H1 (cell line): ENCODE measurements at regions not wholly inside any gene's neighbourhood (a gene's known extent, or its start where the extent isn't known, plus 50 kb on each side); places are given as distances from the start of the nearest gene placed in this dataset.

Experiments
- CTCF ChIA-PET: fragments of 300-600 bp; sonication (Branson Sonifier 250); formaldehyde crosslinking; loops from one replicate; lab custom pipeline; 2021; ENCODE audit not compliant: partially characterized antibody; lab: Charles Lee
- POLR2A ChIA-PET: fragments of 300-600 bp; sonication (Branson Sonifier 250); formaldehyde crosslinking; loops from one replicate; lab custom pipeline; 2021; ENCODE audit warnings: inconsistent platforms; ENCODE audit not compliant: partially characterized antibody; lab: Charles Lee
- DNase-seq, 2 experiments: peaks; one replicate each; pipeline versions ENCODE4 v3.0.0 to v3.0.0-alpha.2; 2010 to 2022; ENCODE audit warnings: low spot score in 2 of 2, low read depth in 1 of 2, mixed read lengths in 1 of 2
- FAIRE-seq: peaks from 2 replicates; lab custom pipeline; 2011; peaks lifted over from hg19 to GRCh38; lab: Jason Lieb, UNC
- H2AFZ ChIP-seq: 2 replicates; pipeline ENCODE4 v1.8.1; 2012; ENCODE audit warnings: low read length, inconsistent platforms
- H2AK5ac ChIP-seq: 2 replicates; pipeline ENCODE4 v1.6.1; 2013; ENCODE audit warnings: low read depth, low read length
- H2BK120ac ChIP-seq: replicated peaks from 2 replicates; pipeline ENCODE3; 2013; ENCODE audit warnings: low read depth, low read length, inconsistent platforms
- H2BK12ac ChIP-seq: 2 replicates; pipeline ENCODE4 v1.6.1; 2013; ENCODE audit warnings: low read depth, low read length
- H2BK15ac ChIP-seq: 2 replicates; pipeline ENCODE4 v1.6.1; 2013; ENCODE audit warnings: low read length
- H2BK20ac ChIP-seq: 2 replicates; pipeline ENCODE4 v1.6.1; 2013; ENCODE audit warnings: low read length
- H2BK5ac ChIP-seq: 2 replicates; pipeline ENCODE4 v1.6.1; 2013; ENCODE audit warnings: low read depth, low read length
- H3K14ac ChIP-seq: 2 replicates; pipeline ENCODE4 v1.6.1; 2013; ENCODE audit warnings: inconsistent platforms; ENCODE audit not compliant: insufficient read length
- H3K18ac ChIP-seq: 2 replicates; pipeline ENCODE4 v1.6.1; 2013; ENCODE audit warnings: low read length; ENCODE audit errors: extremely low read depth
- H3K23ac ChIP-seq: 2 replicates; pipeline ENCODE4 v1.6.1; 2013; ENCODE audit warnings: inconsistent platforms; ENCODE audit not compliant: insufficient read length
- H3K23me2 ChIP-seq: 2 replicates; pipeline ENCODE4 v1.6.1; 2013; ENCODE audit warnings: low read depth, low read length
- H3K27ac ChIP-seq: 2 replicates; pipeline ENCODE4 v1.6.1; 2011; ENCODE audit warnings: low read depth, low read length, inconsistent platforms
- H3K27me3 ChIP-seq, 4 experiments: replicated peaks in 1 of 4; 1 replicate in 1 of 4; 2 replicates in 3 of 4; pipeline versions ENCODE4 v1.6.1 to v1.8.1; 2011 to 2013; ENCODE audit warnings: low read length in 3 of 4, mild to moderate bottlenecking in 3 of 4, inconsistent platforms in 2 of 4, mixed read lengths in 2 of 4, moderate library complexity in 1 of 4; ENCODE audit not compliant: control insufficient read depth in 3 of 4, insufficient read depth in 3 of 4; ENCODE audit errors: extremely low read depth in 1 of 4
- H3K36me3 ChIP-seq, 4 experiments: 2 replicates each; pipeline versions ENCODE4 v1.6.1 to v1.8.1; 2011 to 2013; ENCODE audit warnings: mild to moderate bottlenecking in 4 of 4, low read length in 3 of 4, moderate library complexity in 2 of 4, control low read depth in 1 of 4, inconsistent platforms in 1 of 4; ENCODE audit not compliant: insufficient read depth in 4 of 4, control insufficient read depth in 2 of 4
- H3K4ac ChIP-seq: replicated peaks from 2 replicates; pipeline ENCODE3; 2013; ENCODE audit warnings: low read length, low read depth, mixed read lengths, inconsistent platforms; ENCODE audit not compliant: insufficient read length
- H3K4me1 ChIP-seq, 4 experiments: replicated peaks in 1 of 4; 1 replicate in 1 of 4; 2 replicates in 3 of 4; pipeline versions ENCODE4 v1.6.1 to v1.8.1; 2011 to 2013; ENCODE audit warnings: low read length in 3 of 4, inconsistent platforms in 2 of 4, mixed read lengths in 1 of 4; ENCODE audit not compliant: insufficient read depth in 4 of 4, control insufficient read depth in 3 of 4
- H3K4me2 ChIP-seq, 2 experiments: 2 replicates each; pipeline versions ENCODE4 v1.6.1 to v1.8.1; 2011 to 2013; ENCODE audit warnings: low read depth in 2 of 2, low read length in 2 of 2, control low read depth in 1 of 2, inconsistent platforms in 1 of 2, mild to moderate bottlenecking in 1 of 2; ENCODE audit not compliant: insufficient read depth in 1 of 2
- H3K4me3 ChIP-seq, 4 experiments: fragments of 200-600, 300-600 bp in 1 of 4; sonication (generic), shearing (Covaris generic), sonication (Bioruptor Twin) in 1 of 4; 2 replicates each; pipeline versions ENCODE4 v1.5.1 to v1.8.1; 2011 to 2016; ENCODE audit warnings: low read length in 4 of 4, low read depth in 3 of 4, control low read depth in 2 of 4, inconsistent platforms in 2 of 4, mild to moderate bottlenecking in 2 of 4, mixed read lengths in 1 of 4, moderate library complexity in 1 of 4; ENCODE audit not compliant: insufficient read depth in 2 of 4; ENCODE audit errors: extremely low read depth in 1 of 4
- H3K56ac ChIP-seq: replicated peaks from 2 replicates; pipeline ENCODE3; 2013; ENCODE audit warnings: low read depth, mild to moderate bottlenecking, mixed read lengths, low read length, inconsistent platforms; ENCODE audit not compliant: insufficient read length
- H3K79me1 ChIP-seq: 2 replicates; pipeline ENCODE4 v1.6.1; 2013; ENCODE audit warnings: low read depth, low read length, control low read depth
- H3K79me2 ChIP-seq, 2 experiments: 2 replicates each; pipeline versions ENCODE4 v1.6.1 to v1.8.1; 2012 to 2013; ENCODE audit warnings: low read length in 2 of 2, mild to moderate bottlenecking in 2 of 2, inconsistent platforms in 1 of 2; ENCODE audit not compliant: insufficient read depth in 2 of 2, control insufficient read depth in 1 of 2
- H3K9ac ChIP-seq, 4 experiments: replicated peaks in 1 of 4; 1 replicate in 1 of 4; 2 replicates in 3 of 4; pipeline versions ENCODE4 v1.6.1 to v1.8.1; 2011 to 2013; ENCODE audit warnings: low read depth in 3 of 4, low read length in 3 of 4, control low read depth in 2 of 4, mild to moderate bottlenecking in 2 of 4, moderate library complexity in 2 of 4, inconsistent platforms in 1 of 4; ENCODE audit errors: extremely low read depth in 1 of 4
- H3K9me3 ChIP-seq, 2 experiments: 2 replicates each; pipeline versions ENCODE4 v1.6.1 to v1.8.1; 2012 to 2013; ENCODE audit warnings: mild to moderate bottlenecking in 2 of 2, moderate library complexity in 2 of 2, control low read depth in 1 of 2, inconsistent platforms in 1 of 2, low read depth in 1 of 2, low read length in 1 of 2, mixed read lengths in 1 of 2; ENCODE audit not compliant: insufficient read depth in 2 of 2
- H4K20me1 ChIP-seq, 2 experiments: replicated peaks in 1 of 2; 2 replicates each; pipeline versions ENCODE3 to v1.8.1; 2011 to 2013; ENCODE audit warnings: inconsistent platforms in 2 of 2, low read length in 2 of 2, mild to moderate bottlenecking in 1 of 2; ENCODE audit not compliant: insufficient read depth in 2 of 2, control insufficient read depth in 1 of 2
- H4K5ac ChIP-seq: 2 replicates; pipeline ENCODE4 v1.6.1; 2013; ENCODE audit warnings: low read length, low read depth, mixed read lengths, inconsistent platforms; ENCODE audit not compliant: insufficient read length
- H4K8ac ChIP-seq: 2 replicates; pipeline ENCODE4 v1.8.0; 2013; ENCODE audit warnings: mild to moderate bottlenecking, moderate library complexity, low read length, inconsistent platforms; ENCODE audit not compliant: insufficient read depth; ENCODE audit errors: extremely low read depth
- H4K91ac ChIP-seq: replicated peaks from 2 replicates; pipeline ENCODE3; 2013; ENCODE audit warnings: low read length, mixed read lengths, inconsistent platforms; ENCODE audit not compliant: insufficient read length
- CHD2 ChIP-seq: IDR thresholded peaks from 2 replicates; pipeline ENCODE4 v1.6.1; 2012; ENCODE audit warnings: low read length, improper control_type of control experiment
- POU5F1 ChIP-seq: IDR thresholded peaks from 2 replicates; pipeline ENCODE4 v1.6.1; 2011; ENCODE audit warnings: low read depth, mild to moderate bottlenecking, low read length, moderate library complexity
- RFX5 ChIP-seq: IDR thresholded peaks from 2 replicates; pipeline ENCODE4 v1.6.1; 2011; ENCODE audit warnings: low read depth, low read length, improper control_type of control experiment, borderline replicate concordance
- RNF2 ChIP-seq: fragments of 200-900, 300-1000 bp; sonication (generic); IDR thresholded peaks from 2 replicates; pipeline ENCODE4 v1.7.1; 2016; ENCODE audit warnings: borderline replicate concordance, low read depth, mild to moderate bottlenecking, antibody characterized with exemption, low read length; ENCODE audit not compliant: poor library complexity, severe bottlenecking; ENCODE audit errors: missing control alignments
- SAP30 ChIP-seq: fragments of 300-600 bp; sonication (generic); IDR thresholded peaks from 2 replicates; pipeline ENCODE4 v1.7.1; 2012; ENCODE audit warnings: low read length, moderate library complexity, mild to moderate bottlenecking, inconsistent platforms; ENCODE audit not compliant: insufficient read depth, insufficient replicate concordance
- TAF7 ChIP-seq: optimal IDR thresholded peaks from 2 replicates; pipeline ENCODE3; 2011; ENCODE audit warnings: low read depth, mild to moderate bottlenecking, inconsistent platforms, low read length, moderate library complexity, borderline replicate concordance
- YY1 ChIP-seq: IDR thresholded peaks from 2 replicates; pipeline ENCODE4 v1.6.1; 2011; ENCODE audit warnings: low read depth, mild to moderate bottlenecking, low read length
- WGBS, 2 experiments: shearing (Covaris generic) in 1 of 2; methylation state at CpG; one replicate each; pipeline versions ENCODE4 v1.1.6 to v1.1.7; 2013 to 2015; ENCODE audit warnings: low lambda C conversion rate in 2 of 2, mixed read lengths in 2 of 2, inconsistent platforms in 1 of 2, low coverage in 1 of 2, missing lambda C conversion rate in 1 of 2; ENCODE audit not compliant: insufficient replicate concordance in 2 of 2, insufficient coverage in 1 of 2, insufficient read length in 1 of 2; ENCODE audit errors: extremely low coverage in 1 of 2, missing lambda C conversion rate in 1 of 2; 5-methylcytosine and 5-hydroxymethylcytosine counted together

DNA sequence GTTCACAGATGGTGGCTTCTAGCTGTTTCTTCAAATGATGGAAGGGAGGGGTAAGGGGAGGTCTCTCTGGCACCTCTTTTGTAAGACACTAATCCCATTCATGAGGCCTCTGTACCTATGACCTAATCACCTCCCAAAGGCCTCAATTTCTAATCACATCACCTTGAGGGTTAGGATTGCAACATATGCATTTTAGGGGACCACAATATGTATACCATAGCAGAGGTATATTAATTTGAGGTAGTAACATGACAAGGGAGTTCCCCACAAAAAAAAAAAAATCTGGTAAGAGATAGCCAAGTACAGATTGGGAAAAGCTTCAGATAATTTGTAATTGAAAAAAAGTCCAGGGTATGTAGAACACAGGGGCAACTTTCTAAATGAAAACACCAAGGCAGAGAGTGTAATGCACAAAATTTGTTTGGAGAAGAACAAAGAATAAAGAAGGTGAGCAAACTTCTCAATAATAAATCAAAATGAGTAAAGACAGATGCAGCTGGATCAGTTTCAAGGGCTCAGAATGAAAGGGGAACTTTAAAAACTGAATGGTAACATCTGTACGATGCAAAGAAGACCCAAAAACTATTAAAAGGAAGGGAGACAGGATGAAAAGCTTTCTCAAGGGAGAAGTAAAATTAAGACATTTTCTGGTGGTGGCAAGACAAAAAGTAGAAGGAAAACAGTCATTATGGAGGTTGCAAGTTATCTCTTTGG, 125.5 kb upstream of the DCN start:
- Histone ChIP-seq H3K4ac (no peak overlapping the region), H3K56ac (no peak overlapping the region), H3K9me3 (0 out of 4 replicates have a peak, but pooled peaks cover 0 to 3% of the 10 kb centered on the region in 2 experiments), H2BK120ac (no peak overlapping the region), H3K36me3 (no peaks in the 10 kb centered on the region), H3K27me3 (no peaks in the 10 kb centered on the region; a peak in 1 of 7 replicates), H2BK20ac (no peak overlapping the region), H3K79me2 (no peaks in the 10 kb centered on the region), H4K8ac (no peak overlapping the region), H4K5ac (no peak overlapping the region), H3K18ac (no peak overlapping the region), H3K4me3 (no peak overlapping the region), H2AFZ (no peak overlapping the region), H3K14ac (no peak overlapping the region), H3K79me1 (no peaks in the 10 kb centered on the region), H3K23ac (no peak overlapping the region), H3K4me2 (no peak overlapping the region), H2BK15ac (no peak overlapping the region), H2BK5ac (no peak overlapping the region), H3K27ac (no peak overlapping the region), H3K23me2 (no peaks in the 10 kb centered on the region), H2BK12ac (no peak overlapping the region), H3K4me1 (peaks cover 0 to 9% (median 4%) of the 10 kb centered on the region in 4 experiments; a peak in 2 of 7 replicates), H4K91ac (no peak overlapping the region), H3K9ac (no peak overlapping the region), H2AK5ac (no peak overlapping the region), H4K20me1 (no peaks in the 10 kb centered on the region)
- ChIA-PET CTCF (interaction anchor here (0.6 kb wide), 1 partner anchor 16 kb away, joined by 4 read pairs; no protein-coding TSS in a partner anchor), POLR2A (no interaction called here)
- WGBS, 2 experiments: 89% methylated on average over 1 of the region's 1 CpG; no CpG with 5 or more reads in 1 of the 2 experiments
- DNase-seq (no peak), FAIRE-seq (no peak)
- TF ChIP-seq RFX5 (no peak), YY1 (no peak), SAP30 (no peak), CHD2 (no peak), POU5F1 (no peak), TAF7 (no peak), RNF2 (no peak)
